NB4 (cell line): ENCODE measurements at regions not wholly inside any gene's neighbourhood (a gene's known extent, or its start where the extent isn't known, plus 50 kb on each side); places are given as distances from the start of the nearest gene placed in this dataset.

Experiments used
- MYC ChIP-seq: IDR thresholded peaks from 2 replicates; pipeline ENCODE4 v1.6.1; 2011; ENCODE audit warnings: low read depth, low read length
- POLR2A ChIP-seq: IDR thresholded peaks from 2 replicates; pipeline ENCODE4 v1.6.1; 2011; ENCODE audit warnings: mild to moderate bottlenecking; ENCODE audit not compliant: insufficient read length; ENCODE audit errors: extremely low read depth
- TF ChIP-seq, protein P1 (sequence below): IDR thresholded peaks from one replicate; pipeline ENCODE4 v1.5.1; 2012; ENCODE audit warnings: low read depth, low read length
- TF ChIP-seq, protein P2 (sequence below): IDR thresholded peaks from 2 replicates; pipeline ENCODE4 v1.6.1; 2011; ENCODE audit warnings: low read depth, low read length

DNA sequence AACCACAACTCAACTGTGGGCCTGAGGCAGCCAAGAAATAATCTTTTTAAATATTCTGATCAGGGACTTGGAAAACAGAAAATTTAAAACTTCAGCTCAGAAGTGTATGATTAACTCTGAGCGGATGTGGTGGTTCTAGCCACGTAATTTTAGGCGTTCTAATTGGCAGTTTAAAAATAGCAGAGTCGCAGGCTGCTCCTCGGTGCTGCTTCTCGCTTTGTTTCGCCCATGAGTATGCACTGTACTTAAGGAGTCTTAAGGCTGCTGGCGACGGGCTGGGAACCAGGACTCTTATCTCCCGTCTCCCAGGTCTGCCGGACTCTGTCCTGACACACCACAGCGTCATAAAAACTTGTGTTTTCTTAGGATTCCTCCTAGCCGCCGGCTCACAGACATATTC, 113.4 kb upstream of the PELI2 start:
- TF ChIP-seq, protein P1, sequence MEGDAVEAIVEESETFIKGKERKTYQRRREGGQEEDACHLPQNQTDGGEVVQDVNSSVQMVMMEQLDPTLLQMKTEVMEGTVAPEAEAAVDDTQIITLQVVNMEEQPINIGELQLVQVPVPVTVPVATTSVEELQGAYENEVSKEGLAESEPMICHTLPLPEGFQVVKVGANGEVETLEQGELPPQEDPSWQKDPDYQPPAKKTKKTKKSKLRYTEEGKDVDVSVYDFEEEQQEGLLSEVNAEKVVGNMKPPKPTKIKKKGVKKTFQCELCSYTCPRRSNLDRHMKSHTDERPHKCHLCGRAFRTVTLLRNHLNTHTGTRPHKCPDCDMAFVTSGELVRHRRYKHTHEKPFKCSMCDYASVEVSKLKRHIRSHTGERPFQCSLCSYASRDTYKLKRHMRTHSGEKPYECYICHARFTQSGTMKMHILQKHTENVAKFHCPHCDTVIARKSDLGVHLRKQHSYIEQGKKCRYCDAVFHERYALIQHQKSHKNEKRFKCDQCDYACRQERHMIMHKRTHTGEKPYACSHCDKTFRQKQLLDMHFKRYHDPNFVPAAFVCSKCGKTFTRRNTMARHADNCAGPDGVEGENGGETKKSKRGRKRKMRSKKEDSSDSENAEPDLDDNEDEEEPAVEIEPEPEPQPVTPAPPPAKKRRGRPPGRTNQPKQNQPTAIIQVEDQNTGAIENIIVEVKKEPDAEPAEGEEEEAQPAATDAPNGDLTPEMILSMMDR = no peak
- no peak for TF ChIP-seq POLR2A
- no peak for TF ChIP-seq MYC
- TF ChIP-seq, protein P2, sequence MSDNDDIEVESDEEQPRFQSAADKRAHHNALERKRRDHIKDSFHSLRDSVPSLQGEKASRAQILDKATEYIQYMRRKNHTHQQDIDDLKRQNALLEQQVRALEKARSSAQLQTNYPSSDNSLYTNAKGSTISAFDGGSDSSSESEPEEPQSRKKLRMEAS = no peak
